H1 (cell line): ENCODE measurements at regions not wholly inside any gene's neighbourhood (a gene's known extent, or its start where the extent isn't known, plus 50 kb on each side); places are given as distances from the start of the nearest gene placed in this dataset.

Experiments used
- ASH2L ChIP-seq: fragments of 200-600, 300-600 bp; sonication (generic); IDR thresholded peaks from one replicate; pipeline ENCODE4 v1.7.1; 2017; ENCODE audit warnings: low read length
- BRCA1 ChIP-seq: IDR thresholded peaks from 2 replicates; pipeline ENCODE4 v1.6.1; 2012; ENCODE audit warnings: low read depth, low read length, improper control_type of control experiment
- NANOG ChIP-seq: IDR thresholded peaks from 2 replicates; pipeline ENCODE4 v1.6.1; 2011; ENCODE audit warnings: low read length, low read depth, mild to moderate bottlenecking, inconsistent platforms; ENCODE audit not compliant: insufficient read depth, poor library complexity, severe bottlenecking
- ZNF274 ChIP-seq: IDR thresholded peaks from 2 replicates; pipeline ENCODE4 v1.7.0; 2012; ENCODE audit warnings: low read length, borderline replicate concordance; ENCODE audit errors: extremely low read depth

- TF ChIP-seq ZNF274 (no peak), BRCA1 (no peak), NANOG (no peak), ASH2L (no peak)
Measured at GRCh38 chr2:82525744-82526143, 1933.3 kb downstream of the SUCLG1 start (continued).
